Effector memory CD4-positive, alpha-beta T cell (primary cell): ENCODE measurements at regions not wholly inside any gene's neighbourhood (a gene's known extent, or its start where the extent isn't known, plus 50 kb on each side); places are given as distances from the start of the nearest gene placed in this dataset.

Experiments used
- DNase-seq, 3 donors: peaks; one replicate each; pipeline ENCODE4 v3.0.0-alpha.2; 2020
- H3K27ac ChIP-seq: 2 replicates; pipeline ENCODE4 v1.7.0; 2013; ENCODE audit warnings: mild to moderate bottlenecking, low read length, moderate library complexity; ENCODE audit not compliant: insufficient read depth, poor library complexity, severe bottlenecking
- H3K27me3 ChIP-seq: replicated peaks from 2 replicates; pipeline ENCODE4 v1.7.0; 2013; ENCODE audit warnings: mild to moderate bottlenecking, low read length; ENCODE audit not compliant: insufficient read depth, control insufficient read depth, poor library complexity, severe bottlenecking
- H3K36me3 ChIP-seq: 2 replicates; pipeline ENCODE4 v1.7.0; 2013; ENCODE audit warnings: mild to moderate bottlenecking, low read length, moderate library complexity; ENCODE audit not compliant: control insufficient read depth, insufficient read depth
- H3K4me1 ChIP-seq: 2 replicates; pipeline ENCODE4 v1.7.0; 2013; ENCODE audit warnings: low read length, mild to moderate bottlenecking; ENCODE audit not compliant: control insufficient read depth, insufficient read depth, poor library complexity, severe bottlenecking
- H3K4me3 ChIP-seq: 2 replicates; pipeline ENCODE4 v1.7.0; 2013; ENCODE audit warnings: low read length, low read depth, mild to moderate bottlenecking; ENCODE audit not compliant: insufficient read depth, poor library complexity, severe bottlenecking
- H3K9me3 ChIP-seq: 2 replicates; pipeline ENCODE4 v1.7.0; 2013; ENCODE audit warnings: mild to moderate bottlenecking, low read length, moderate library complexity; ENCODE audit not compliant: control insufficient read depth

GRCh38 chrX:63475200-63475599 is 124.1 kb upstream of the SPIN4 start:
- Histone ChIP-seq H3K36me3 (no peaks in the 10 kb centered on the region), H3K4me3 (no peak overlapping the region), H3K9me3 (no peaks in the 10 kb centered on the region), H3K4me1 (no peaks in the 10 kb centered on the region), H3K27ac (no peak overlapping the region), H3K27me3 (no peaks in the 10 kb centered on the region)
- DNase-seq = no peak

DNA sequence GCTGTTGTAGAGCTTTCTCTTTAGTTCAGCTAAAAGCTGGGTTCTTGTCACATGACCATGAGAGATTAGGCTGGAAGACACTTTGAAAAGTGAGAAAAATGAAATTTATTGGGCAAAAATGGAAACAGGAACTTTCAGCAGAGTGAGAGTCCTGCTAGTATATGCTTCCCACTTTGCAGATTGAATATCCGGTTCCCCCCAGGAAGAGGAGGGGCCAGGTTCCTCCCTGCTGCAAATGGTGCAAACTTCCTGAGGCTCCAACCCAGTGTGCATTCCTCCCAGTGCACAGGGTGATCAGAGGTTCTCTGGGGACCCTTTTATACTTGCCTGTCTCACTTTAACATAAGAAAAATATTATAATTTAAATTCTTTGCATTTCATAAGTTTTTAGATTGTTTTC is 119.9 kb upstream of the SPIN4 start:
- Histone ChIP-seq H3K4me3 (no peak overlapping the region), H3K36me3 (no peaks in the 10 kb centered on the region), H3K27ac (no peak overlapping the region), H3K27me3 (no peaks in the 10 kb centered on the region), H3K4me1 (no peaks in the 10 kb centered on the region), H3K9me3 (no peaks in the 10 kb centered on the region)
- no peak for DNase-seq

GRCh38 chrX:63470506-63470905 is 119.4 kb upstream of the SPIN4 start:
- no peaks in the 10 kb centered on the region for H3K36me3 ChIP-seq
- DNase-seq = no peak
- H3K9me3 ChIP-seq = no peaks in the 10 kb centered on the region
- H3K27me3 ChIP-seq = no peaks in the 10 kb centered on the region
- no peaks in the 10 kb centered on the region for H3K4me1 ChIP-seq
- no peak overlapping the region for H3K4me3 ChIP-seq
- H3K27ac ChIP-seq = no peak overlapping the region

- Histone ChIP-seq H3K4me1 (no peaks in the 10 kb centered on the region), H3K4me3 (no peak overlapping the region), H3K9me3 (no peaks in the 10 kb centered on the region), H3K27ac (no peak overlapping the region), H3K36me3 (no peaks in the 10 kb centered on the region), H3K27me3 (no peaks in the 10 kb centered on the region)
- DNase-seq = no peak
Observed at GRCh38 chrX:63466690-63467089, 115.6 kb upstream of the SPIN4 start.

- no peaks in the 10 kb centered on the region for H3K9me3 ChIP-seq
Observed at GRCh38 chrX:63458981-63459380, 107.8 kb upstream of the SPIN4 start.

DNA sequence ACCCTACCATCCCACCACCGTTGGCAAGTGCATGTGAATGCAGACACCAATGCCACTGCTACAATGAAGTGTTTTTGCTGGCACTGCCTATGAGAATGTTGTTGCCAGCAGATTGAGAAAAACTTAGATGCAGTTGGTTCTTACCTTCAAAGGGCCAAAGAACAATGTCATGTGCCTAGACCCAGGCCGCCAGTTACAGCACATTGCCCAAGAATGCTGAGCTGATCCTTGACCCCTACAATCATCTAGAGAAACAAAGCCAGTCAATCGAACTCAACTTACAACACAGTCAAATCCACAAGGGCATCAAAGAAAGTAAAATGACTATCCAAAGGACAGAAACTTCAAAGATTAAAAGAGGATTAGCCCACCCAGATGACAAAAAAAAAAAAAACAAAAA is 102.4 kb upstream of the SPIN4 start:
- Histone ChIP-seq H3K4me3 (no peak overlapping the region), H3K9me3 (no peaks in the 10 kb centered on the region), H3K27ac (no peak overlapping the region), H3K27me3 (no peaks in the 10 kb centered on the region), H3K36me3 (peaks cover 3% of the 10 kb centered on the region), H3K4me1 (no peaks in the 10 kb centered on the region)
- DNase-seq = no peak

More at GRCh38 chrX:63458981-63459380, 107.8 kb upstream of the SPIN4 start:
- DNase-seq = no peak
- no peak overlapping the region for H3K27ac ChIP-seq
- H3K4me3 ChIP-seq = no peak overlapping the region
- H3K36me3 ChIP-seq = no peaks in the 10 kb centered on the region
- no peaks in the 10 kb centered on the region for H3K4me1 ChIP-seq
- H3K27me3 ChIP-seq = no peaks in the 10 kb centered on the region

DNA sequence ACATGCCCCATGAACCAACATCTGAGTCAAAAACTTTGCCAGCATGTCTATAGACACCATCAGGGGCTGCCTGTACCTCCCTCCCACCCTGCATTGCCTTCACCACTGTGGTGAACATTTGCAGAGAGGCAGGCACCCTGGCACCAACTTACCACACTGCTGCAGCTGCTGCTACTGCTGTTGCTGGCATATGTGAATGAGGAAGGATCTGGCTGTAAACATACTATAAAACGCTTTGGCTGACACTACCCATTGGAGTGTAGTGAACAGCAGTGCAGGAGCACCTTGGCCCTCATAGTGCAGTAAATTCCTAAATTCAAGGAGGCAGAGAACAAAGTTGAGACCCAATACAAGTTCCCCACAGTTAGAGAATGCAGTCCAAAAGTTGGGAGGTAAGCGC is 90.6 kb upstream of the SPIN4 start:
- no peak for DNase-seq
- no peaks in the 10 kb centered on the region for H3K9me3 ChIP-seq
- H3K4me3 ChIP-seq = no peak overlapping the region
- H3K36me3 ChIP-seq = no peaks in the 10 kb centered on the region
- no peaks in the 10 kb centered on the region for H3K4me1 ChIP-seq
- no peak overlapping the region for H3K27ac ChIP-seq
- H3K27me3 ChIP-seq = no peaks in the 10 kb centered on the region

DNA sequence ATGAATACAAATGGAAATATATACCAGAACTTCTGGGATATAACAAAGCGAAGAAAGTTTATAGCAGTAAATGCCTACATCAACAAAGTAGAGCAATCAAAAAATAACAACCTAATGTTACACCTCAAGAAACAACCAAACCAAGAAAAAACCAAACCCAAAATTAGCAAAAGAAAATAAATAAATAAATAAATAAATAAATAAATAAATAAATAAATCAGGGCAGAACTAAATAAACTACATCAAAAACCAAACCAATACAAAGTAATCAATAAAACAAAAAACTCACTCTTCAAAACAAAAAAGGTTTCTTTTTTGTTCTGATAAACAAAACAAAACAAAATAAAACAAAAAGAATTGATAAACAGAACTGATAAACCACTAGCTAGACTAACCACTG is 88.4 kb upstream of the SPIN4 start:
- no peak for DNase-seq
- no peak overlapping the region for H3K4me3 ChIP-seq
- H3K27me3 ChIP-seq = no peaks in the 10 kb centered on the region
- H3K36me3 ChIP-seq = no peaks in the 10 kb centered on the region
- no peaks in the 10 kb centered on the region for H3K9me3 ChIP-seq
- H3K4me1 ChIP-seq = no peaks in the 10 kb centered on the region
- H3K27ac ChIP-seq = no peak overlapping the region

GRCh38 chrX:63436865-63437264 is 85.7 kb upstream of the SPIN4 start:
- Histone ChIP-seq H3K4me3 (no peak overlapping the region), H3K36me3 (peaks cover 4% of the 10 kb centered on the region), H3K27me3 (no peaks in the 10 kb centered on the region), H3K27ac (no peak overlapping the region), H3K9me3 (no peaks in the 10 kb centered on the region), H3K4me1 (no peaks in the 10 kb centered on the region)
- DNase-seq = no peak

- H3K36me3 ChIP-seq = peaks cover 4% of the 10 kb centered on the region
- no peak overlapping the region for H3K27ac ChIP-seq
- H3K27me3 ChIP-seq = no peaks in the 10 kb centered on the region
- H3K9me3 ChIP-seq = no peaks in the 10 kb centered on the region
- no peaks in the 10 kb centered on the region for H3K4me1 ChIP-seq
- H3K4me3 ChIP-seq = no peak overlapping the region
- DNase-seq = no peak
Observed at GRCh38 chrX:63434665-63435064, 83.5 kb upstream of the SPIN4 start.

GRCh38 chrX:63434206-63434605 is 83.1 kb upstream of the SPIN4 start:
- peaks cover 4% of the 10 kb centered on the region for H3K36me3 ChIP-seq
- no peak overlapping the region for H3K4me3 ChIP-seq
- no peaks in the 10 kb centered on the region for H3K27me3 ChIP-seq
- H3K4me1 ChIP-seq = no peaks in the 10 kb centered on the region
- H3K27ac ChIP-seq = no peak overlapping the region
- DNase-seq = no peak
- H3K9me3 ChIP-seq = no peaks in the 10 kb centered on the region
